Retinal pigment epithelial cell (primary cell): ENCODE measurements at regions not wholly inside any gene's neighbourhood (a gene's known extent, or its start where the extent isn't known, plus 50 kb on each side); places are given as distances from the start of the nearest gene placed in this dataset.

ENCODE experiments used
- DNase-seq: peaks from one replicate; pipeline ENCODE4 v3.0.0-alpha.2; 2010; ENCODE audit warnings: low read depth
- H3K4me3 ChIP-seq: 2 replicates; pipeline ENCODE4 v1.5.1; 2011; ENCODE audit warnings: mild to moderate bottlenecking, low read length, control low read depth, moderate library complexity
- TF ChIP-seq, protein P1 (sequence below): conservative IDR thresholded peaks from 2 replicates; pipeline ENCODE4 v1.5.1; 2011; ENCODE audit warnings: low read depth, low read length, control low read depth, inconsistent platforms

DNA sequence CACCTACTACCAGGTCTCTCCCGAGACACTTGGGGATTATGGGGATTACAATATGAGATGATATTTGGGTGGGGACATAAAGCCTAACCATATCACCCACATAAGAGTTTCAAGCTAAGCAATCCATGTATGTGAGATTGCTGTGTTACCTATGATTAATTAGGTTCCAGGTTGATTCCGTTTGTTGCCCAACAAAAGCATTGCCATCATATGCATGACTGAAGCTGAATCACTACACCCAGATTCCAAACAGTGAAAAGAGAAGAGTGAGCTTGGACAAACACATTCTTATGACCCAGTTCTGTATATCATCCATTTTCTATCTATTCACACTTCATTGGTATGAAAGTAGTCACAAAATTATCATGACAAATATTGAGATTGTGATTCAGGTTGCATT lies 952.5 kb upstream of the MAN1A1 start:
- H3K4me3 ChIP-seq, result no peak overlapping the region
- DNase-seq, result no peak
- TF ChIP-seq, protein P1, sequence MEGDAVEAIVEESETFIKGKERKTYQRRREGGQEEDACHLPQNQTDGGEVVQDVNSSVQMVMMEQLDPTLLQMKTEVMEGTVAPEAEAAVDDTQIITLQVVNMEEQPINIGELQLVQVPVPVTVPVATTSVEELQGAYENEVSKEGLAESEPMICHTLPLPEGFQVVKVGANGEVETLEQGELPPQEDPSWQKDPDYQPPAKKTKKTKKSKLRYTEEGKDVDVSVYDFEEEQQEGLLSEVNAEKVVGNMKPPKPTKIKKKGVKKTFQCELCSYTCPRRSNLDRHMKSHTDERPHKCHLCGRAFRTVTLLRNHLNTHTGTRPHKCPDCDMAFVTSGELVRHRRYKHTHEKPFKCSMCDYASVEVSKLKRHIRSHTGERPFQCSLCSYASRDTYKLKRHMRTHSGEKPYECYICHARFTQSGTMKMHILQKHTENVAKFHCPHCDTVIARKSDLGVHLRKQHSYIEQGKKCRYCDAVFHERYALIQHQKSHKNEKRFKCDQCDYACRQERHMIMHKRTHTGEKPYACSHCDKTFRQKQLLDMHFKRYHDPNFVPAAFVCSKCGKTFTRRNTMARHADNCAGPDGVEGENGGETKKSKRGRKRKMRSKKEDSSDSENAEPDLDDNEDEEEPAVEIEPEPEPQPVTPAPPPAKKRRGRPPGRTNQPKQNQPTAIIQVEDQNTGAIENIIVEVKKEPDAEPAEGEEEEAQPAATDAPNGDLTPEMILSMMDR, result no peak

DNA sequence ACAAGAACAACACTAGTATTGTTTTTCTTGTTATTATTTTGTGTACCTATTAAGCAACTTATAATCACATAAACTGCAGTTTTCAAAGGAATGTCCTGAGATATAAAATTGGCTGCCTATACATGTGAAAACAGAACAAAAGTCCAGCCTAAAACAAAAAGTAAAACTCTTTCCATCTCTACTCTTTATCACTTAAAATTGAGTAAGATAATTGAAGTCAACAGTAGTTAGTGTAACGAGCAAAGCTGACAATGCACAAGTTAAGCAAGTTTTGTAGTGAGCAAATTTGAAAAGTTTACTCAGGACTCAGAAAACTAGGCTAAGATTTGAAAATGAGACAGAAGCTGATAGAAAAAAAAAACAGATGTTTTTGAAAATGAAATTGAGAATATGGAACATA lies 941.4 kb upstream of the MAN1A1 start:
- no peak for DNase-seq
- TF ChIP-seq, protein P1, result no peak

DNA sequence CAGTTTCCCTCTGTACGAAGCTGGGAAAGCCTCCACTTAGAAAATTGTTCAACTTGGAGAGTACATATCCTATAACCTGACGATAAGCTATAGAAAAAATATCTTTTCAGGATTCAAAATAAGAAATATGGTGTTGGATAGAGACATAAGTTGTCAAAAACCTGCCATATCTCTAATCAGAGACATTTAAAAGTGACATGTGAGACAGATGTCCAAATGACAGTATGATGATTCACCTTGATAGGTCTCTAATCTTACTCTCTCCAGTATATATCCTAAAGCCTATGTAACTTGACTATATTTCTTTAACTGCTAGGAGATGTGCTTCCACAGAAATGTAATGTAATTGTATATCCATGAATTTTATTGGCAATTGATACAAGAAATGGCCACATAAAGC lies 932.4 kb upstream of the MAN1A1 start:
- TF ChIP-seq, protein P1, result no peak
- no peak for DNase-seq
- H3K4me3 ChIP-seq, result no peak overlapping the region

More for the DNA sequence above, 941.4 kb upstream of the MAN1A1 start:
- no peak overlapping the region for H3K4me3 ChIP-seq

DNA sequence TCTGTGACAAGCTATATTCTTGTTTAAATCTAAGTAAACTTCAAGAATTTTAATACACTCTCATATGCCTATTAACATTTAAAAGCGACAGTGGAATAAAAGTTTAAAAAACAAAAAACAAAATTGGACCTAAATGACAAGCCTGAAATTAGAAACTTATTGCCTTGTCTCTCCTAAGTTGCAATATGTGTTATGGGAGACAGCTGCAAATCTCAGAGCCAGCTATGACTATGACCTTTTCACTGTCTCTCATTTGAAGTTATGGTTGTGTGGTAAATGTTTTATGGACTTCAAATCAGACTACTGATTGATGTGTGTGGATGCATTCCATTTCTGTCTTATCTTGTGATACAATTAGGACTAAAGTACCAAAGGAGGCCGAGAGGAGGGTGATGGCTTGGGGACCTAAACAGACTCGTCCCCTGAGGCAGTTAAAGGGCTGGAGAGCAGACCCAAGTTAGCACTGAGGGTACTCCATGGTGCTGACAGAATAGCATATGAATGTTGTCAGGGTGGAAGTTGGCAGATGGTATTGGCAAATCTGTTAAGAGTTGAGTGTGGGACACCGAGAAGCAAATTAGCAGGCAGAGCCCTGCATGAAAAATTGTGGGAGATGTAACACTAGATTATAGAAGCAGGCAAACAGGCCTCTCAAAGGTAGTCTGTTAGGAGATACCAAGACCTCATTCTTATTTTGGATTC lies 930.1 kb upstream of the MAN1A1 start:
- TF ChIP-seq, protein P1, result no peak
- no peak for DNase-seq
- no peak overlapping the region for H3K4me3 ChIP-seq

DNA sequence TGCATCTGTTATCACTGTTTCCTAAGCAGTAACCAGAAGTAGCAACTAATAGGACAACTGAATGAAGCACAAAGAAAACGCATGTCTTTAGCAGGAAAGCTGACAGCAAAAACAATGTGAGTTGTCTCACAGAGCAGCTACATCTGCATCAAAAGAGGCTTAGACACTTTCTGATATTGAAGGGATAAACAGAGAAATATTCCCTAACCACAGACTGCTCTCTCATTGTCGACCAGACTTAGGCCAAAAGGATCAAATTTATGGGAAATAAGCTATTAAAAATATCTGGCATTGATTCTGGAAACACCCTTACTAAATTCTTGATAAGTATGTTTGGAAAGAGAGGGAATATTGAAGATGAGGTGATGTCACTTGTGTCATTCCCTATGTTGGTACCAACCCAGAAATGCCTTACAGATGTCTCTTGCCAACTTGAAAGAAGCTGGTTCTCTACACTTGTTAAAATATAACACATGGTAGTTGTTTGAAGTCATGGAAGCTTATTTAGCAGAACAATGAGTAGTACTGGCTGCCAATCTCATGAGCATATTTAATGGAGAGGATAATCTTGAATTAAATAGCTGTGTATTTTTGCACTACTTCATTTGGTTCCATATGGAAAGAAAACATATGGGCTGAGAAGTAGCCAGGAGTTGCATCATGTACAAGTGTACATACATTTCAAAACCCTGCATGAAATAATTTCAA lies 929.3 kb upstream of the MAN1A1 start:
- no peak for DNase-seq
- no peak overlapping the region for H3K4me3 ChIP-seq
- TF ChIP-seq, protein P1, result no peak

DNA sequence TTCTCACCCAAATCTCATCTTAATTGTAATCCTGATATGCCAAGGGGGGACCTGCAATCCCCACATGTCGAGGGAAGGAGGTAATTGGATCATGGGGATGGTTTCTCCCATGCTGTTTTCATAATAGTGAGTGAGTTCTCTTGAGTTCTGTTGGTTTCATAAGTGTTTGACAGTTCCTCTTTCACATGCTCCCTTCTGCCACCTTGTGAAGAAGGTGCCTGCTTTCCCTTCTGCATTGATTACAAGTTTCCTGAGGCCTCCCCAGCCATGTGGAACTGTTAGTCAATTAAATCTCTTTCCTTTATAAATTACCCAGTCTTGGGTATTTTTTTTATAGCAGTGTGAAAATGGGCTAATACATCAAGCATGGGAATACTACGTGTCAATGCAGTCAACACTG lies 925.0 kb upstream of the MAN1A1 start:
- TF ChIP-seq, protein P1, result no peak
- DNase-seq, result no peak
- H3K4me3 ChIP-seq, result no peak overlapping the region

DNA sequence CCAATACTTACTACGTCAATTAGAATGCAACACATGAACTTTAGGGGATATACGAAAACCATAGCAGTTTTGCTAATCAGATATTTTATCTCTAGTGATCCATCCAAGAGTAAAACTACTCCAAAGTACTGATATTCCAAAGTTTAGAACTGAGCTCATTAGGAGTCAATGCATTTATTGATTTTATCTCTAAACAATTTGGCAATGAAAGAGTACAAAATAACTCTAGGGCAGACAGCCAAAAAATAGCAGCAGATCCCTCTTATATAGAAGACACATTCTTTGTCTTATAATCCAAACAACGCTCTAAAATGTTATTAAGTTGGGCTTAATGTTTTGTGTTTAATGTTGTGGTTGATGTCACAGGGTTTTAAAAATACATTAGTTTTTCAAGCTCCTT lies 923.9 kb upstream of the MAN1A1 start:
- H3K4me3 ChIP-seq, result no peak overlapping the region
- DNase-seq, result no peak
- TF ChIP-seq, protein P1, result no peak
